Activated naive CD4-positive, alpha-beta T cell treated with anti-CD3 and anti-CD28 coated beads, Interleukin-2, amount 50 U/mL, for 72 hours (primary cell): ENCODE measurements at regions not wholly inside any gene's neighbourhood (a gene's known extent, or its start where the extent isn't known, plus 50 kb on each side); places are given as distances from the start of the nearest gene placed in this dataset.
"Not testable (repeated sequence)": the region's sequence is repeated elsewhere in the genome, so short reads cannot be mapped to it uniquely, and the experiment has no call there.

Experiments used
- ATAC-seq, 2 donors: fragments of 150-1000 bp; cut with Tn5 transposase; 2 replicates each; pipeline ENCODE4 v1.10.0; 2021; ENCODE audit warnings: mild to moderate bottlenecking in 2 of 2, moderate library complexity in 2 of 2
- DNase-seq, 2 donors: peaks; one replicate each; pipeline ENCODE4 v3.0.0; 2021 to 2022; ENCODE audit warnings: low spot score in 2 of 2
- H3K27ac Mint-ChIP-seq, 2 donors: one replicate each; pipeline ENCODE4 v1.8.0; 2022; ENCODE audit warnings: mild to moderate bottlenecking in 2 of 2, mixed read lengths in 2 of 2
- H3K36me3 Mint-ChIP-seq, 2 donors: one replicate each; pipeline ENCODE4 v1.8.0; 2022; ENCODE audit warnings: mixed read lengths in 2 of 2
- H3K9me3 Mint-ChIP-seq, 2 donors: one replicate each; pipeline ENCODE4 v1.8.0; 2022; ENCODE audit warnings: mixed read lengths in 2 of 2

- ATAC-seq (no peak), DNase-seq (no peak)
- H3K9me3 Mint-ChIP-seq: no peaks in the 10 kb centered on the region
- no peak overlapping the region for H3K27ac Mint-ChIP-seq
- no peaks in the 10 kb centered on the region for H3K36me3 Mint-ChIP-seq
Measured at GRCh38 chr6:15158821-15159619, 86.8 kb upstream of the JARID2 start.

DNA sequence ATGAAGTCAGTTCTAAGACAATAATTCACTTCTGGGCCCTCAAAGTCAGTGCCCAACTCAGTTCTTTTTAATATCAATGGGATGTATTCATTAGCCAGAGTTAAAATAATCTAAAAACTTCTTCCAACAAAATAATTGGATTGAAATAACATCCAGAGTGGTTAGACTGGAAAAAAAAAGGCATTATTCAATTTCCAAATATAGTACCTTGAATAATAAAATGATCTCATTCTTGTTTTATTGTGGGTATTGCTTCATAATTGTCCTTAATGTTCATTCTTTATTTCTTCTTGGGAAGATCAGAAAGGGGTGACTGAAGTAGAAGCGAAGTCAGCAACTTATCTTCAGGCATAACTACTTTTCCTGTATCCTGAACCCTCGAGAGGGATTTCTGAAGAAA is 85.1 kb upstream of the JARID2 start:
- no peaks in the 10 kb centered on the region for H3K36me3 Mint-ChIP-seq
- no peak for DNase-seq
- H3K9me3 Mint-ChIP-seq: no peaks in the 10 kb centered on the region
- no peak overlapping the region for H3K27ac Mint-ChIP-seq
- no peak for ATAC-seq

DNA sequence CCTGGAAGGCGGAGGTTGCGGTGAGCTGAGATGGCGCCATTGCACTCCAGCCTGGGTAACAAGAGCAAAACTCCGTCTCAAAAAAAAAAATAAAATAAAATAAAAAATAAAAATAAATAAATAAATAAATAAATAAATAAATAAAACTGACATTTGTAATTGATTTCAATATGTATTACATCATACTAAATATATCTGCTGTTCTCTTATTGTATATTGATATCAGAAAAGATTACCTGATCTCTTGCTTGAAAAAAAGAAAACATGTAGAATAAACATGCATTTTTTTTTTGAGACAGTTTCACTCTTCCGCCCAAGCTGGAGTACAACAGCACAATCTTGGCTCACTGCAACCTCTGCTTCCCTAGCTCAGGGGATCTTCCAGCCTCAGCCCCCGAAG is 81.0 kb upstream of the JARID2 start:
- not testable (repeated sequence) for H3K36me3 Mint-ChIP-seq, H3K9me3 Mint-ChIP-seq, DNase-seq, ATAC-seq, H3K27ac Mint-ChIP-seq

- Mint-ChIP-seq H3K27ac (no peak overlapping the region), H3K36me3 (no peaks in the 10 kb centered on the region), H3K9me3 (no peaks in the 10 kb centered on the region)
- no peak for ATAC-seq
- no peak for DNase-seq
Measured at GRCh38 chr6:15166121-15166520, 79.7 kb upstream of the JARID2 start.

DNA sequence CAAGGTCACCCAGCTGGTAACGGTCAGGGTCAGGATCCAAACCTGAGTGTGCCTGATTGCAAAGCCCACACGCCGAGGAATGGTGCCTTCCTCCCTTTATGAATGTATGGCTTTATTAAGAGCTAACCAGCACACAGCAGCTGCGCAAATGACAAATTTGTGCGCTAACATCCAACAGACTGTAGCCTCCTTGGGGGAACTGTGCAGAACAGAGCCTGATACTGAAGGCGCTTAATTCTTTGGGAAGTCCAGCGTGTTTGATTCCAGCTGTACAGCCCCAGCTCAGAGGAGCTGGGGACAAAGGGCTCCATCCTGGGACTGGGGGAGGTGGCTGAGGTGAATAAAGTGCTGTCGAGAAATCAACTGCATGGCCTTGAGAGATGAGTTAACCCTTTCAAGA is 75.7 kb upstream of the JARID2 start:
- H3K36me3 Mint-ChIP-seq: no peaks in the 10 kb centered on the region
- ATAC-seq (no peak), DNase-seq (no peak)
- H3K27ac Mint-ChIP-seq: no peak overlapping the region
- H3K9me3 Mint-ChIP-seq: no peaks in the 10 kb centered on the region

DNA sequence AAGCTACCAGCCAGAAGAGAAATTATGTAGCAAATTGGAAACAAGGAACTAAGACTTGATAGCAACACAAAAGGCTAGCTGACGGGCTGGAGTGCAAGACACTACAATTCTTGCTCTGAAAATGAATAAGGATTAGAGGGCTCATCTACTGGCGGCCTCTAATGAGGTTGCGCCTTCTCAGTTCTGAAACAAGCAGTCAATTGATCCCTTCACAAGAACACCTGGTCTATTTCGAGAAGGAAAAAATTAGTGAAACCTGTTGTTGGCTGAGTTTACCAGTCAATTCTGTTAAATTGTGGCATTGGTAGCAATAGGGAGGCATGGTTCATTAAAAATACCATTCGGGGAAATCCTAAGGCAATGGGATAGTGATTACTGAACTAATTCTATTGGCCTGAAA is 74.8 kb upstream of the JARID2 start:
- DNase-seq (no peak), ATAC-seq (peak in 1 of 2 donors; percentile 72)
- H3K27ac Mint-ChIP-seq: no peak overlapping the region
- no peaks in the 10 kb centered on the region for H3K36me3 Mint-ChIP-seq
- H3K9me3 Mint-ChIP-seq: no peaks in the 10 kb centered on the region

DNA sequence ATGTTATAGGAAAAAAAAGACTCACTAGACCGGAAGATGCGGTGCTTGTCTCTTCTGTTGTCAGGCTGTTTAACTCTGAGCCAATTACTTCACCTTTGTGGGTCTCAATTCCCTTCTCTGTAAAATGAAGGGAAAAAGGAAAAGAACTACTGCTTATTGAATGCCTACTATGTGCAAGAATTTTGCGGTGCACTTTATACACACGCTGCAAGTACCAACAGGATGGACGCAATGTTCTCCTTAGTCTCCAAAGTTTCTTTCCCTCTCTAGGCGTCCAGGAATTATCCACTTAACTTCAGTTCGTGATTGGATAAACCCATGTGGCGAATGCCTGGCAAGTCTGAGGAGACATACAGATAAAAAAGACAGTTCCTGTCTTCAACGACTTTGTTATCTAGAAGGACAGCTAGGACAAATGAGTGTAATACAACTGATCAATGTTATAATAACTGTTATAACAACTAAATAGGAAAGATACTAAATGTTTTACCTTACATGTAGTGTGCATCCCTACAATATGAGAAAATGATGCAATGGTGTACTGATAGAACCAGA is 69.0 kb upstream of the JARID2 start:
- ATAC-seq (no peak), DNase-seq (no peak)
- Mint-ChIP-seq H3K27ac (no peak overlapping the region), H3K9me3 (no peaks in the 10 kb centered on the region), H3K36me3 (no peaks in the 10 kb centered on the region)

- peak; percentile 24 to 62 for DNase-seq
- H3K27ac Mint-ChIP-seq: peak overlapping the region; percentile 91 to 97
- peak; percentile 59 to 76 for ATAC-seq
- H3K36me3 Mint-ChIP-seq: no peaks in the 10 kb centered on the region
- peaks cover 3 to 6% of the 10 kb centered on the region in 2 donors for H3K9me3 Mint-ChIP-seq
Measured at GRCh38 chr6:15183979-15184378, 61.9 kb upstream of the JARID2 start.

GRCh38 chr6:15184441-15184861 is 61.4 kb upstream of the JARID2 start:
- no peaks in the 10 kb centered on the region for H3K36me3 Mint-ChIP-seq
- peak overlapping the region; percentile 97 to 99 for H3K27ac Mint-ChIP-seq
- ATAC-seq (peak; percentile 96 to 99), DNase-seq (peak in 1 of 2 donors; percentile 48)
- H3K9me3 Mint-ChIP-seq: peaks cover 3 to 6% of the 10 kb centered on the region in 2 donors

- not testable (repeated sequence) for H3K36me3 Mint-ChIP-seq, H3K9me3 Mint-ChIP-seq, ATAC-seq, DNase-seq
- H3K27ac Mint-ChIP-seq: peak overlapping the region; percentile 97 to 99
Measured at GRCh38 chr6:15185111-15185510, 60.8 kb upstream of the JARID2 start.

- not testable (repeated sequence) for H3K27ac Mint-ChIP-seq, ATAC-seq, H3K9me3 Mint-ChIP-seq
Measured at GRCh38 chr6:15193451-15193850, 52.4 kb upstream of the JARID2 start.

DNA sequence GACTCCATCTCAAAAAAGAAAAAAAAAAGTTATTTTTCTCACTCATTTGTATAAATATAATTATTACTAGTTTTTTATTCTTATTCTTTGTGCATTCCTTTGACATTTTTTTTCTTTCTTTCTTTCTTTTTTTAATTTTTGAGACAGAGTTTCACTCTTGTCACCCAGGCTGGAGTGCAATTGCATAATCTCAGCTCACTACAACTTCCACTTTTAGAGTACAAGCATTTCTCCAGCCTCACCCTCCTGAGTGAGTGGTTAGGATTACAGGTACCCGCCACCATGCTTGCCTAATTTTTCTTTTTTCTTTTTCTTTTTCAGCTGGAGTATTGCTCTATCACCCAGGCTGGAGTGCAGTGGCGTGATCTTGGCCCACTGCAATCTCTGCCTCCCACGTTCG is 51.4 kb upstream of the JARID2 start:
- DNase-seq (no peak), ATAC-seq (no peak)
- H3K27ac Mint-ChIP-seq: no peak overlapping the region
- H3K9me3 Mint-ChIP-seq: peaks cover 3 to 7% of the 10 kb centered on the region in 2 donors
- H3K36me3 Mint-ChIP-seq: no peaks in the 10 kb centered on the region

More at GRCh38 chr6:15193451-15193850, 52.4 kb upstream of the JARID2 start:
- not testable (repeated sequence) for H3K36me3 Mint-ChIP-seq, DNase-seq
